Nephron progenitor cell (in vitro differentiated cells): ENCODE measurements at regions not wholly inside any gene's neighbourhood (a gene's known extent, or its start where the extent isn't known, plus 50 kb on each side); places are given as distances from the start of the nearest gene placed in this dataset.

Source experiments
- DNase-seq: peaks from one replicate; pipeline ENCODE4 v3.0.0; 2021
- H3K27ac Mint-ChIP-seq: 2 replicates; pipeline ENCODE4 v1.8.0; 2021; ENCODE audit warnings: mild to moderate bottlenecking, moderate library complexity, mixed read lengths
- H3K27me3 Mint-ChIP-seq: 2 replicates; pipeline ENCODE4 v1.8.0; 2021; ENCODE audit warnings: mild to moderate bottlenecking, low read depth, mixed read lengths; ENCODE audit not compliant: poor library complexity
- H3K36me3 Mint-ChIP-seq: 2 replicates; pipeline ENCODE4 v1.8.0; 2021; ENCODE audit warnings: low read depth, mixed read lengths
- H3K4me1 Mint-ChIP-seq: 2 replicates; pipeline ENCODE4 v1.8.0; 2021; ENCODE audit warnings: mixed read lengths
- H3K4me3 Mint-ChIP-seq: 2 replicates; pipeline ENCODE4 v1.8.0; 2021; ENCODE audit warnings: mild to moderate bottlenecking, moderate library complexity, mixed read lengths
- H3K9me3 Mint-ChIP-seq: 2 replicates; pipeline ENCODE4 v1.8.0; 2021; ENCODE audit warnings: mild to moderate bottlenecking, moderate library complexity, mixed read lengths
- TF ChIP-seq, protein P1 (sequence below): fragments of 200-600 bp; sonication (generic); IDR thresholded peaks from 2 replicates; pipeline ENCODE4 v1.5.0; 2021; ENCODE audit warnings: antibody characterized with exemption

DNA sequence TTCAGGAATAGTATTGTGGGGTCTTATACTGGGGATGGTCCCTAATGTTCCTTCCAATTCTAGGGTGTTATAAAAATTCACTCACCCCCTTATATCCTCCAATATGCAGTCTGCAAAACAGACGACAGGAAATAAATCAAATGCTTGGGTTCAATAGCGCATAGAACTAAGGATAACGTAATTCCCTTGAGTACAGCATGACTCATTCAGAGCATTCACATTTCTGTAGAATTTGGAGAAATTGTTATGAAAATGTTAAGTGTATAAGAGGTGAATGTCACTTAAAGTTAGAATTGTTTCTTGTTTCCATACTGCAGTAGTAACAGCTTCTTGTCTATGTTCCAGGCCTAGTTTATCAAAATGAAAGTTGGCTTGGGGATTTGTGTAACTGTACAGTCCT, 271.4 kb downstream of the RPS29 start:
- Mint-ChIP-seq H3K27ac (no peak overlapping the region), H3K9me3 (no peaks in the 10 kb centered on the region), H3K4me1 (no peaks in the 10 kb centered on the region), H3K27me3 (peaks cover 4% of the 10 kb centered on the region), H3K36me3 (no peaks in the 10 kb centered on the region), H3K4me3 (no peak overlapping the region)
- no peak for DNase-seq
- TF ChIP-seq, protein P1, sequence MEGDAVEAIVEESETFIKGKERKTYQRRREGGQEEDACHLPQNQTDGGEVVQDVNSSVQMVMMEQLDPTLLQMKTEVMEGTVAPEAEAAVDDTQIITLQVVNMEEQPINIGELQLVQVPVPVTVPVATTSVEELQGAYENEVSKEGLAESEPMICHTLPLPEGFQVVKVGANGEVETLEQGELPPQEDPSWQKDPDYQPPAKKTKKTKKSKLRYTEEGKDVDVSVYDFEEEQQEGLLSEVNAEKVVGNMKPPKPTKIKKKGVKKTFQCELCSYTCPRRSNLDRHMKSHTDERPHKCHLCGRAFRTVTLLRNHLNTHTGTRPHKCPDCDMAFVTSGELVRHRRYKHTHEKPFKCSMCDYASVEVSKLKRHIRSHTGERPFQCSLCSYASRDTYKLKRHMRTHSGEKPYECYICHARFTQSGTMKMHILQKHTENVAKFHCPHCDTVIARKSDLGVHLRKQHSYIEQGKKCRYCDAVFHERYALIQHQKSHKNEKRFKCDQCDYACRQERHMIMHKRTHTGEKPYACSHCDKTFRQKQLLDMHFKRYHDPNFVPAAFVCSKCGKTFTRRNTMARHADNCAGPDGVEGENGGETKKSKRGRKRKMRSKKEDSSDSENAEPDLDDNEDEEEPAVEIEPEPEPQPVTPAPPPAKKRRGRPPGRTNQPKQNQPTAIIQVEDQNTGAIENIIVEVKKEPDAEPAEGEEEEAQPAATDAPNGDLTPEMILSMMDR: no peak

GRCh38 chr14:49313108-49313507, 273.1 kb downstream of the RPS29 start:
- Mint-ChIP-seq H3K9me3 (no peaks in the 10 kb centered on the region), H3K27ac (no peak overlapping the region), H3K4me3 (no peak overlapping the region), H3K36me3 (no peaks in the 10 kb centered on the region), H3K27me3 (peaks cover 4% of the 10 kb centered on the region), H3K4me1 (no peaks in the 10 kb centered on the region)
- TF ChIP-seq, protein P1: no peak
- DNase-seq: no peak

DNA sequence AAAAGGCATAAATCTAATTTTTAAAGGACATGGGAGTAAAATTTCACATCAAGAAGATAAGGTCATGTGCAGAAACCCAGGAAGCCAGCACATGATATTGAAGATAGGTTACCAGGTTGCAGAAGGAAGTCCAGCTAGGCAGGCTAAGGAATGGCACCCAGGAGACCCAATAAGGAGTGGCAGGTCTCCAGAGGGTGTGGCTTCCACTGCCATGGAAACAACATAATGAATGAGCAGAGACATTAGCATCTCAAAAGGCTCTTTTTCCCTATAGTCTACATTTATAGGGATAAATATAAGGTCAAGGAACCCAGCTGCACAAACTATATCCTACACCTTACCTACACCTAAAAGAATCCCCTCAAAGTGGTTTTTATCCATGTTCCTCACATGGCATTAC, 275.9 kb downstream of the RPS29 start:
- Mint-ChIP-seq H3K27me3 (no peaks in the 10 kb centered on the region), H3K4me1 (no peaks in the 10 kb centered on the region), H3K27ac (no peak overlapping the region), H3K9me3 (no peaks in the 10 kb centered on the region), H3K4me3 (no peak overlapping the region), H3K36me3 (no peaks in the 10 kb centered on the region)
- TF ChIP-seq, protein P1: no peak
- DNase-seq: no peak

- no peaks in the 10 kb centered on the region for H3K9me3 Mint-ChIP-seq
- H3K27ac Mint-ChIP-seq: no peak overlapping the region
- DNase-seq: no peak
- peaks cover 3% of the 10 kb centered on the region for H3K27me3 Mint-ChIP-seq
- no peaks in the 10 kb centered on the region for H3K4me1 Mint-ChIP-seq
- no peaks in the 10 kb centered on the region for H3K36me3 Mint-ChIP-seq
- no peak overlapping the region for H3K4me3 Mint-ChIP-seq
- TF ChIP-seq, protein P1: peak; percentile 57
These were observed 279.9 kb downstream of the RPS29 start for GRCh38 chr14:49306152-49306751.

GRCh38 chr14:49303946-49304516, 282.1 kb downstream of the RPS29 start:
- TF ChIP-seq, protein P1: no peak
- DNase-seq: peak; percentile 73
- Mint-ChIP-seq H3K36me3 (no peaks in the 10 kb centered on the region), H3K4me1 (no peaks in the 10 kb centered on the region), H3K27ac (no peak overlapping the region), H3K9me3 (no peaks in the 10 kb centered on the region), H3K4me3 (no peak overlapping the region), H3K27me3 (peaks cover 11% of the 10 kb centered on the region)

- H3K27ac Mint-ChIP-seq: no peak overlapping the region
- TF ChIP-seq, protein P1: no peak
- H3K9me3 Mint-ChIP-seq: no peaks in the 10 kb centered on the region
- no peak for DNase-seq
- H3K36me3 Mint-ChIP-seq: no peaks in the 10 kb centered on the region
- peaks cover 11% of the 10 kb centered on the region for H3K27me3 Mint-ChIP-seq
- no peak overlapping the region for H3K4me3 Mint-ChIP-seq
- H3K4me1 Mint-ChIP-seq: no peaks in the 10 kb centered on the region
These were observed 289.1 kb downstream of the RPS29 start for GRCh38 chr14:49297102-49297501.
